ENCODE measurements at regions not wholly inside any gene's neighbourhood (a gene's known extent, or its start where the extent isn't known, plus 50 kb on each side); places are given as distances from the start of the nearest gene placed in this dataset.
"Not testable (repeated sequence)": the region's sequence is repeated elsewhere in the genome, so short reads cannot be mapped to it uniquely, and the experiment has no call there.

GRCh38 chrX:111616786-111617185, 64.2 kb upstream of the ALG13 start:
- Histone ChIP-seq H3K4me1 (replicated peaks; ENCODE audit: insufficient read depth) (no peaks in the 10 kb centered on the region), H3K79me2 (ENCODE audit: low read depth) (no peaks in the 10 kb centered on the region), H3F3A (ENCODE audit: insufficient read depth, low read depth) (no peaks in the 10 kb centered on the region), H3K4me3 (no peak overlapping the region), H3K27ac (no peak overlapping the region), H3K4me2 (no peak overlapping the region), H2AFZ (no peak overlapping the region), H3K9me2 (ENCODE audit: insufficient read depth) (no peaks in the 10 kb centered on the region; the same call in 1 of the 2 replicates), H3K9me3 (ENCODE audit: insufficient read depth, low read depth) (no peaks in the 10 kb centered on the region), H3K36me3 (ENCODE audit: low read depth) (no peaks in the 10 kb centered on the region), H3K27me3 (ENCODE audit: insufficient read depth, low read depth) (no peaks in the 10 kb centered on the region; the same call in 1 of the 2 replicates), H4K20me1 (ENCODE audit: insufficient read depth) (no peaks in the 10 kb centered on the region)
- POLR2A ChIA-PET (ENCODE audit: unreplicated experiment), result no interaction called here
- TF ChIP-seq, protein P1, sequence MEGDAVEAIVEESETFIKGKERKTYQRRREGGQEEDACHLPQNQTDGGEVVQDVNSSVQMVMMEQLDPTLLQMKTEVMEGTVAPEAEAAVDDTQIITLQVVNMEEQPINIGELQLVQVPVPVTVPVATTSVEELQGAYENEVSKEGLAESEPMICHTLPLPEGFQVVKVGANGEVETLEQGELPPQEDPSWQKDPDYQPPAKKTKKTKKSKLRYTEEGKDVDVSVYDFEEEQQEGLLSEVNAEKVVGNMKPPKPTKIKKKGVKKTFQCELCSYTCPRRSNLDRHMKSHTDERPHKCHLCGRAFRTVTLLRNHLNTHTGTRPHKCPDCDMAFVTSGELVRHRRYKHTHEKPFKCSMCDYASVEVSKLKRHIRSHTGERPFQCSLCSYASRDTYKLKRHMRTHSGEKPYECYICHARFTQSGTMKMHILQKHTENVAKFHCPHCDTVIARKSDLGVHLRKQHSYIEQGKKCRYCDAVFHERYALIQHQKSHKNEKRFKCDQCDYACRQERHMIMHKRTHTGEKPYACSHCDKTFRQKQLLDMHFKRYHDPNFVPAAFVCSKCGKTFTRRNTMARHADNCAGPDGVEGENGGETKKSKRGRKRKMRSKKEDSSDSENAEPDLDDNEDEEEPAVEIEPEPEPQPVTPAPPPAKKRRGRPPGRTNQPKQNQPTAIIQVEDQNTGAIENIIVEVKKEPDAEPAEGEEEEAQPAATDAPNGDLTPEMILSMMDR (conservative IDR thresholded peaks at IDR 0.05), result no peak
- no peak for TF ChIP-seq EZH2 (IDR thresholded peaks at IDR 0.05; ENCODE audit: low read depth)
- intact Hi-C loops (cut with micrococcal nuclease; ENCODE audit: unreplicated experiment), result no loop called here
- BruUV-seq (replicated peaks), result no TSS peak
- DNase-seq, result no peak
- CTCF ChIA-PET, result no interaction called here

DNA sequence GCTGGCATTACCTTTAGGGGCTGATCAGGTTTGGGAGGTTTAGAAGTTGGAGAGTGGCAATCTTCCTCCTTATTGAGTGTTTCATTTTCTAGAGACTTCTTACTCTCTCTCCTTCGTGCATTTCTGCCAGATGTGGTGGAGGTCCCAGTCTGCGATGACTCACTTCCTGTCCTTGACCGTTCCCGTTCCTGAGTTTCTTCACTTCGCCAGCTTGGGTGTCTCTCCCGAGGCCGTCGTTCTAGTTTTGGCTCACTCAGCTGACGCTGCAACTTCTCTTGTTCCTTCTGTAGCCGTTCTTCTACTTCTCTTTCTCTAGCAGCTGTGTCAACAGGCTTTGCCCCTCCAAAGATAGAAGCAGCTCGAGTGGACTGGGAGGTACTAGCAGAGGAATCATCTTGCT, 60.9 kb upstream of the ALG13 start:
- BruUV-seq (replicated peaks); H3K9me2 ChIP-seq (ENCODE audit: insufficient read depth); H3K27me3 ChIP-seq (ENCODE audit: insufficient read depth, low read depth); intact Hi-C loops (cut with micrococcal nuclease; ENCODE audit: unreplicated experiment); H3K79me2 ChIP-seq (ENCODE audit: low read depth); H3F3A ChIP-seq (ENCODE audit: insufficient read depth, low read depth); H3K4me2 ChIP-seq; H3K27ac ChIP-seq; POLR2A ChIA-PET (ENCODE audit: unreplicated experiment); H3K4me3 ChIP-seq; H3K4me1 ChIP-seq (replicated peaks; ENCODE audit: insufficient read depth); H4K20me1 ChIP-seq (ENCODE audit: insufficient read depth); H3K36me3 ChIP-seq (ENCODE audit: low read depth); H3K9me3 ChIP-seq (ENCODE audit: insufficient read depth, low read depth); DNase-seq; CTCF ChIA-PET: not testable (repeated sequence)
- H2AFZ ChIP-seq, result peak overlapping the region; percentile 48; the same call in 1 of the 2 replicates

GRCh38 chrX:111624169-111624568, 56.8 kb upstream of the ALG13 start:
- H3K27me3 ChIP-seq (ENCODE audit: insufficient read depth, low read depth), result no peaks in the 10 kb centered on the region; the same call in none of the 2 replicates
- no peaks in the 10 kb centered on the region for H3K9me3 ChIP-seq (ENCODE audit: insufficient read depth, low read depth)
- H3F3A ChIP-seq (ENCODE audit: insufficient read depth, low read depth), result no peaks in the 10 kb centered on the region
- ChIA-PET CTCF (no interaction called here), POLR2A (ENCODE audit: unreplicated experiment) (no interaction called here)
- no peaks in the 10 kb centered on the region for H3K4me1 ChIP-seq (replicated peaks; ENCODE audit: insufficient read depth)
- no peak overlapping the region for H2AFZ ChIP-seq
- intact Hi-C loops (cut with micrococcal nuclease; ENCODE audit: unreplicated experiment), result no loop called here
- TF ChIP-seq EZH2 (IDR thresholded peaks at IDR 0.05; ENCODE audit: low read depth), result no peak
- TF ChIP-seq, protein P1 (conservative IDR thresholded peaks at IDR 0.05), result no peak
- H3K4me3 ChIP-seq, result no peak overlapping the region
- no peaks in the 10 kb centered on the region for H3K79me2 ChIP-seq (ENCODE audit: low read depth)
- no peaks in the 10 kb centered on the region for H3K36me3 ChIP-seq (ENCODE audit: low read depth)
- no peaks in the 10 kb centered on the region for H4K20me1 ChIP-seq (ENCODE audit: insufficient read depth)
- H3K9me2 ChIP-seq (ENCODE audit: insufficient read depth), result no peaks in the 10 kb centered on the region
- H3K27ac ChIP-seq, result no peak overlapping the region
- no TSS peak for BruUV-seq (replicated peaks)
- DNase-seq, result no peak
- H3K4me2 ChIP-seq, result no peak overlapping the region

GRCh38 chrX:111627256-111627655, 53.7 kb upstream of the ALG13 start:
- H3K9me3 ChIP-seq (ENCODE audit: insufficient read depth, low read depth); H3K4me1 ChIP-seq (replicated peaks; ENCODE audit: insufficient read depth); H3K27me3 ChIP-seq (ENCODE audit: insufficient read depth, low read depth); intact Hi-C loops (cut with micrococcal nuclease; ENCODE audit: unreplicated experiment); H3K9me2 ChIP-seq (ENCODE audit: insufficient read depth); BruUV-seq (replicated peaks); POLR2A ChIA-PET (ENCODE audit: unreplicated experiment); H4K20me1 ChIP-seq (ENCODE audit: insufficient read depth); H3K36me3 ChIP-seq (ENCODE audit: low read depth); H3K79me2 ChIP-seq (ENCODE audit: low read depth); H3K4me3 ChIP-seq; CTCF ChIA-PET; H3K4me2 ChIP-seq; H3F3A ChIP-seq (ENCODE audit: insufficient read depth, low read depth); H2AFZ ChIP-seq; H3K27ac ChIP-seq; DNase-seq: not testable (repeated sequence)
